Suprapubic skin (tissue), 3 donors: ENCODE measurements at regions not wholly inside any gene's neighbourhood (a gene's known extent, or its start where the extent isn't known, plus 50 kb on each side); places are given as distances from the start of the nearest gene placed in this dataset.

ENCODE experiments used
- POLR2AphosphoS5 ChIP-seq, 3 donors: sonication (generic); formaldehyde crosslinking; IDR thresholded peaks; one replicate each; pipeline ENCODE4 v1.6.1; 2017; ENCODE audit warnings: antibody characterized with exemption in 3 of 3
- TF ChIP-seq, protein P1 (sequence below), 2 donors: fragments of 200-600 bp in 1 of 2; fragments of 450-650 bp in 1 of 2; sonication (generic) in 1 of 2; IDR thresholded peaks; one replicate each; pipeline ENCODE4 v1.5.1; 2016 to 2019; ENCODE audit warnings: antibody characterized with exemption in 2 of 2, mild to moderate bottlenecking in 1 of 2, moderate library complexity in 1 of 2

DNA sequence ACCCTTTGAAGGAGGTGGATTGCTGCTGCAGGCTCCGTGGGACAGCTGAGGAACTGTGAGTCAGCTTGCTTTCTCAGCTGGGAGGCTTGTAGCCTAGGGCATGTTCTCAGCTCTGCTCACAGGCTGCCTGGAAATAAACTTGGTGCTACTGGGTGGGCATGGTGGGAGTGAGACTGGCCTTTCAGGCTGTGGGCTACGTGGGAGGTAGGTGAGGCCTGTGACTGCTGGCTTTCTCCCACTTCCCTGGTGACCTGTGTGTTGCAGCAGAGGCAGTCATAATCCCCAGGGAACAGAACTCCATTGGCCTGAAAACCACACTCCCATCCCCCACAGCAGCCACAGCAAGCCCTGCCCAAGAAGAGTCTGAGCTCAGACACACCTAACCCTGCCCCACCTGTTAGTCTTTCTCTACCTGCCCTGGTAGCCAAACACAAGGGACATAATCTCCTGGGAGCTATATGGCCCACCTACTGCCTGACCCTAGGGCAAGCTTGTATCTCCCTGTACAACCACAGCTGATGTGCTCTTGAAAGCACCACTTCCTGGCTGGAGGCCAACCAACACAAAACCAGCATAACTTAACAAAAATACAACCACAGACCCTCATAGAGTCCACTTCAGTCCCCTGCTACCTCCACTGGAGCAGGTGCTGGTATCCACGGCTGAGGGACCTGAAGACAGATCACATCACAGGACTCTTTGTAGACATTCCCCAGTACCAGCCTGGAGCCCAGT is 236.5 kb downstream of the SQOR start:
- TF ChIP-seq POLR2AphosphoS5 (IDR thresholded peaks at IDR 0.05), result no peak
- TF ChIP-seq, protein P1, sequence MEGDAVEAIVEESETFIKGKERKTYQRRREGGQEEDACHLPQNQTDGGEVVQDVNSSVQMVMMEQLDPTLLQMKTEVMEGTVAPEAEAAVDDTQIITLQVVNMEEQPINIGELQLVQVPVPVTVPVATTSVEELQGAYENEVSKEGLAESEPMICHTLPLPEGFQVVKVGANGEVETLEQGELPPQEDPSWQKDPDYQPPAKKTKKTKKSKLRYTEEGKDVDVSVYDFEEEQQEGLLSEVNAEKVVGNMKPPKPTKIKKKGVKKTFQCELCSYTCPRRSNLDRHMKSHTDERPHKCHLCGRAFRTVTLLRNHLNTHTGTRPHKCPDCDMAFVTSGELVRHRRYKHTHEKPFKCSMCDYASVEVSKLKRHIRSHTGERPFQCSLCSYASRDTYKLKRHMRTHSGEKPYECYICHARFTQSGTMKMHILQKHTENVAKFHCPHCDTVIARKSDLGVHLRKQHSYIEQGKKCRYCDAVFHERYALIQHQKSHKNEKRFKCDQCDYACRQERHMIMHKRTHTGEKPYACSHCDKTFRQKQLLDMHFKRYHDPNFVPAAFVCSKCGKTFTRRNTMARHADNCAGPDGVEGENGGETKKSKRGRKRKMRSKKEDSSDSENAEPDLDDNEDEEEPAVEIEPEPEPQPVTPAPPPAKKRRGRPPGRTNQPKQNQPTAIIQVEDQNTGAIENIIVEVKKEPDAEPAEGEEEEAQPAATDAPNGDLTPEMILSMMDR (IDR thresholded peaks at IDR 0.05), result no peak
